ENCODE measurements at regions not wholly inside any gene's neighbourhood (a gene's known extent, or its start where the extent isn't known, plus 50 kb on each side); places are given as distances from the start of the nearest gene placed in this dataset.

- H3K4ac ChIP-seq (ENCODE audit: low read length), result no peak overlapping the region
- no peak overlapping the region for H2BK120ac ChIP-seq (ENCODE audit: low read depth, low read length)
- H3K4me2 ChIP-seq (ENCODE audit: insufficient read depth, low read length, poor library complexity, severe bottlenecking), result no peak overlapping the region
- H3K14ac ChIP-seq (ENCODE audit: low read length), result no peak overlapping the region
- no peak overlapping the region for H4K8ac ChIP-seq (ENCODE audit: low read depth, low read length)
- H2BK15ac ChIP-seq (ENCODE audit: low read length), result no peak overlapping the region
- H3K18ac ChIP-seq (ENCODE audit: low read length), result no peak overlapping the region
- no peak overlapping the region for H4K91ac ChIP-seq (ENCODE audit: low read depth, low read length, poor library complexity)
- no peak overlapping the region for H3K23ac ChIP-seq (ENCODE audit: low read depth, low read length, poor library complexity)
- no peaks in the 10 kb centered on the region for H3K36me3 ChIP-seq (replicated peaks in 1 of 2; ENCODE audit: control insufficient read depth in 2 of 2, insufficient read depth in 2 of 2, low read length in 2 of 2)
- no peaks in the 10 kb centered on the region for H3K27me3 ChIP-seq (ENCODE audit: control insufficient read depth in 3 of 3, insufficient read depth in 3 of 3, low read depth in 1 of 3, low read length in 3 of 3)
- no peak overlapping the region for H3K9ac ChIP-seq (ENCODE audit: low read depth, low read length, poor library complexity)
- no peak overlapping the region for H3K27ac ChIP-seq (replicated peaks; ENCODE audit: low read length)
- DNase-seq (ENCODE audit: low spot score), result no peak
- H3K4me1 ChIP-seq (ENCODE audit: control insufficient read depth in 2 of 2, insufficient read depth in 1 of 2, low read depth in 1 of 2, low read length in 2 of 2), result no peaks in the 10 kb centered on the region
- no peaks in the 10 kb centered on the region for H3K9me3 ChIP-seq (replicated peaks in 1 of 2; ENCODE audit: control insufficient read depth in 2 of 2, insufficient read depth in 1 of 2, low read depth in 1 of 2, low read length in 2 of 2)
- no peak overlapping the region for H2AFZ ChIP-seq (ENCODE audit: low read length)
- H2BK12ac ChIP-seq (ENCODE audit: low read length), result no peak overlapping the region
- no peak overlapping the region for H2BK5ac ChIP-seq (ENCODE audit: low read length)
- no CpG with 5 or more reads among the region's 3 CpGs for WGBS, 2 donors (ENCODE audit: extremely low coverage in 2 of 2, insufficient read length in 2 of 2, insufficient replicate concordance in 1 of 2)
- H2AK5ac ChIP-seq (ENCODE audit: low read depth, low read length), result no peak overlapping the region
- H3K79me1 ChIP-seq (ENCODE audit: low read depth, low read length), result no peaks in the 10 kb centered on the region
- H3K4me3 ChIP-seq (ENCODE audit: low read length in 2 of 2), result no peak overlapping the region
These were observed 97.9 kb upstream of the TMEM72 start for GRCh38 chr10:44813201-44813600.

GRCh38 chr10:44814929-44815328 lies 96.2 kb upstream of the TMEM72 start:
- H2BK15ac ChIP-seq (ENCODE audit: low read length), result no peak overlapping the region
- H3K36me3 ChIP-seq (replicated peaks in 1 of 2; ENCODE audit: control insufficient read depth in 2 of 2, insufficient read depth in 2 of 2, low read length in 2 of 2), result no peaks in the 10 kb centered on the region
- H3K9me3 ChIP-seq (replicated peaks in 1 of 2; ENCODE audit: control insufficient read depth in 2 of 2, insufficient read depth in 1 of 2, low read depth in 1 of 2, low read length in 2 of 2), result no peaks in the 10 kb centered on the region
- H3K27me3 ChIP-seq (ENCODE audit: control insufficient read depth in 3 of 3, insufficient read depth in 3 of 3, low read depth in 1 of 3, low read length in 3 of 3), result no peaks in the 10 kb centered on the region
- no peak for DNase-seq (ENCODE audit: low spot score)
- no peak overlapping the region for H3K4me3 ChIP-seq (ENCODE audit: low read length in 2 of 2)
- no peak overlapping the region for H3K4me2 ChIP-seq (ENCODE audit: insufficient read depth, low read length, poor library complexity, severe bottlenecking)
- no peak overlapping the region for H2BK12ac ChIP-seq (ENCODE audit: low read length)
- no peak overlapping the region for H3K27ac ChIP-seq (replicated peaks; ENCODE audit: low read length)
- no peak overlapping the region for H3K23ac ChIP-seq (ENCODE audit: low read depth, low read length, poor library complexity)
- H4K8ac ChIP-seq (ENCODE audit: low read depth, low read length), result no peak overlapping the region
- H3K18ac ChIP-seq (ENCODE audit: low read length), result no peak overlapping the region
- H2AFZ ChIP-seq (ENCODE audit: low read length), result no peak overlapping the region
- H3K9ac ChIP-seq (ENCODE audit: low read depth, low read length, poor library complexity), result no peak overlapping the region
- no peaks in the 10 kb centered on the region for H3K79me1 ChIP-seq (ENCODE audit: low read depth, low read length)
- no peak overlapping the region for H3K4ac ChIP-seq (ENCODE audit: low read length)
- no peak overlapping the region for H2BK120ac ChIP-seq (ENCODE audit: low read depth, low read length)
- H2BK5ac ChIP-seq (ENCODE audit: low read length), result no peak overlapping the region
- no peak overlapping the region for H3K14ac ChIP-seq (ENCODE audit: low read length)
- no peak overlapping the region for H4K91ac ChIP-seq (ENCODE audit: low read depth, low read length, poor library complexity)
- WGBS, 2 donors (ENCODE audit: extremely low coverage in 2 of 2, insufficient read length in 2 of 2, insufficient replicate concordance in 1 of 2), result no CpG with 5 or more reads among the region's 2 CpGs
- no peak overlapping the region for H2AK5ac ChIP-seq (ENCODE audit: low read depth, low read length)
- no peaks in the 10 kb centered on the region for H3K4me1 ChIP-seq (ENCODE audit: control insufficient read depth in 2 of 2, insufficient read depth in 1 of 2, low read depth in 1 of 2, low read length in 2 of 2)

GRCh38 chr10:44818041-44818649 lies 93.0 kb upstream of the TMEM72 start:
- Histone ChIP-seq H2BK5ac (ENCODE audit: low read length) (no peak overlapping the region), H3K4me3 (ENCODE audit: low read length in 2 of 2) (no peak overlapping the region), H2AK5ac (ENCODE audit: low read depth, low read length) (no peak overlapping the region), H2BK12ac (ENCODE audit: low read length) (no peak overlapping the region), H3K23ac (ENCODE audit: low read depth, low read length, poor library complexity) (no peak overlapping the region), H3K4me2 (ENCODE audit: insufficient read depth, low read length, poor library complexity, severe bottlenecking) (no peak overlapping the region), H3K18ac (ENCODE audit: low read length) (no peak overlapping the region), H3K27me3 (ENCODE audit: control insufficient read depth in 3 of 3, insufficient read depth in 3 of 3, low read depth in 1 of 3, low read length in 3 of 3) (no peaks in the 10 kb centered on the region), H3K14ac (ENCODE audit: low read length) (no peak overlapping the region), H4K91ac (ENCODE audit: low read depth, low read length, poor library complexity) (no peak overlapping the region), H3K4ac (ENCODE audit: low read length) (no peak overlapping the region), H3K79me1 (ENCODE audit: low read depth, low read length) (no peaks in the 10 kb centered on the region), H2BK120ac (ENCODE audit: low read depth, low read length) (no peak overlapping the region), H3K9ac (ENCODE audit: low read depth, low read length, poor library complexity) (no peak overlapping the region), H3K27ac (replicated peaks; ENCODE audit: low read length) (no peak overlapping the region), H3K36me3 (replicated peaks in 1 of 2; ENCODE audit: control insufficient read depth in 2 of 2, insufficient read depth in 2 of 2, low read length in 2 of 2) (no peaks in the 10 kb centered on the region), H2AFZ (ENCODE audit: low read length) (no peak overlapping the region), H2BK15ac (ENCODE audit: low read length) (no peak overlapping the region), H3K9me3 (replicated peaks in 1 of 2; ENCODE audit: control insufficient read depth in 2 of 2, insufficient read depth in 1 of 2, low read depth in 1 of 2, low read length in 2 of 2) (no peaks in the 10 kb centered on the region), H4K8ac (ENCODE audit: low read depth, low read length) (no peak overlapping the region), H3K4me1 (ENCODE audit: control insufficient read depth in 2 of 2, insufficient read depth in 1 of 2, low read depth in 1 of 2, low read length in 2 of 2) (peaks cover 0 to 3% of the 10 kb centered on the region in 2 donors)
- WGBS, 2 donors (ENCODE audit: extremely low coverage in 2 of 2, insufficient read length in 2 of 2, insufficient replicate concordance in 1 of 2), result no CpG with 5 or more reads among the region's 6 CpGs
- DNase-seq (ENCODE audit: low spot score), result no peak

- no peak overlapping the region for H3K4me2 ChIP-seq (ENCODE audit: insufficient read depth, low read length, poor library complexity, severe bottlenecking)
- no peak overlapping the region for H3K4me3 ChIP-seq (ENCODE audit: low read length in 2 of 2)
- H3K27me3 ChIP-seq (ENCODE audit: control insufficient read depth in 3 of 3, insufficient read depth in 3 of 3, low read depth in 1 of 3, low read length in 3 of 3), result no peaks in the 10 kb centered on the region
- H3K9me3 ChIP-seq (replicated peaks in 1 of 2; ENCODE audit: control insufficient read depth in 2 of 2, insufficient read depth in 1 of 2, low read depth in 1 of 2, low read length in 2 of 2), result no peaks in the 10 kb centered on the region
- H2BK15ac ChIP-seq (ENCODE audit: low read length), result no peak overlapping the region
- no peak overlapping the region for H3K4ac ChIP-seq (ENCODE audit: low read length)
- H4K91ac ChIP-seq (ENCODE audit: low read depth, low read length, poor library complexity), result no peak overlapping the region
- H3K36me3 ChIP-seq (replicated peaks in 1 of 2; ENCODE audit: control insufficient read depth in 2 of 2, insufficient read depth in 2 of 2, low read length in 2 of 2), result no peaks in the 10 kb centered on the region
- no peak overlapping the region for H3K14ac ChIP-seq (ENCODE audit: low read length)
- H3K79me1 ChIP-seq (ENCODE audit: low read depth, low read length), result no peaks in the 10 kb centered on the region
- H3K9ac ChIP-seq (ENCODE audit: low read depth, low read length, poor library complexity), result no peak overlapping the region
- WGBS, 2 donors (ENCODE audit: extremely low coverage in 2 of 2, insufficient read length in 2 of 2, insufficient replicate concordance in 1 of 2), result no CpG with 5 or more reads among the region's 5 CpGs
- H2AFZ ChIP-seq (ENCODE audit: low read length), result no peak overlapping the region
- H3K4me1 ChIP-seq (ENCODE audit: control insufficient read depth in 2 of 2, insufficient read depth in 1 of 2, low read depth in 1 of 2, low read length in 2 of 2), result peaks cover 0 to 6% of the 10 kb centered on the region in 2 donors
- H2BK12ac ChIP-seq (ENCODE audit: low read length), result no peak overlapping the region
- no peak overlapping the region for H4K8ac ChIP-seq (ENCODE audit: low read depth, low read length)
- DNase-seq (ENCODE audit: low spot score), result no peak
- no peak overlapping the region for H2BK5ac ChIP-seq (ENCODE audit: low read length)
- no peak overlapping the region for H3K18ac ChIP-seq (ENCODE audit: low read length)
- no peak overlapping the region for H3K27ac ChIP-seq (replicated peaks; ENCODE audit: low read length)
- H2BK120ac ChIP-seq (ENCODE audit: low read depth, low read length), result no peak overlapping the region
- H2AK5ac ChIP-seq (ENCODE audit: low read depth, low read length), result no peak overlapping the region
- no peak overlapping the region for H3K23ac ChIP-seq (ENCODE audit: low read depth, low read length, poor library complexity)
These were observed 92.4 kb upstream of the TMEM72 start for GRCh38 chr10:44818701-44819127.

Data from neuronal stem cell (in vitro differentiated cells).